Ishikawa (cell line): ENCODE measurements at regions not wholly inside any gene's neighbourhood (a gene's known extent, or its start where the extent isn't known, plus 50 kb on each side); places are given as distances from the start of the nearest gene placed in this dataset.

ENCODE experiments used
- CEBPB ChIP-seq: IDR thresholded peaks from 2 replicates; pipeline ENCODE4 v1.6.1; 2012
- CREB1 ChIP-seq: IDR thresholded peaks from 2 replicates; pipeline ENCODE4 v1.6.1; 2012; ENCODE audit warnings: low read depth
- EGR1 ChIP-seq: IDR thresholded peaks from 2 replicates; pipeline ENCODE4 v1.6.1; 2012
- EP300 ChIP-seq: IDR thresholded peaks from 2 replicates; pipeline ENCODE4 v1.6.1; 2012; ENCODE audit warnings: borderline replicate concordance
- FOXM1 ChIP-seq: IDR thresholded peaks from 2 replicates; pipeline ENCODE4 v1.6.1; 2012; ENCODE audit warnings: low read depth, borderline replicate concordance
- MAX ChIP-seq: IDR thresholded peaks from 2 replicates; pipeline ENCODE4 v1.6.1; 2012
- NFIC ChIP-seq: IDR thresholded peaks from 2 replicates; pipeline ENCODE4 v1.6.1; 2012
- RAD21 ChIP-seq: IDR thresholded peaks from 2 replicates; pipeline ENCODE4 v1.6.1; 2012; ENCODE audit warnings: low read depth
- REST ChIP-seq: IDR thresholded peaks from 2 replicates; pipeline ENCODE4 v1.6.1; 2012; ENCODE audit warnings: low read depth, mild to moderate bottlenecking
- TAF1 ChIP-seq: IDR thresholded peaks from 2 replicates; pipeline ENCODE4 v1.6.1; 2012; ENCODE audit warnings: low read depth, mild to moderate bottlenecking
- TCF12 ChIP-seq: IDR thresholded peaks from 2 replicates; pipeline ENCODE4 v1.6.1; 2012; ENCODE audit warnings: low read depth
- TEAD4 ChIP-seq: IDR thresholded peaks from 2 replicates; pipeline ENCODE4 v1.6.1; 2012
- USF1 ChIP-seq: IDR thresholded peaks from 2 replicates; pipeline ENCODE4 v1.6.1; 2012
- YY1 ChIP-seq: IDR thresholded peaks from 2 replicates; pipeline ENCODE4 v1.6.1; 2012; ENCODE audit warnings: low read depth
- ZBTB7A ChIP-seq: IDR thresholded peaks from 2 replicates; pipeline ENCODE4 v1.6.1; 2012; ENCODE audit warnings: low read depth

- TF ChIP-seq EGR1 (no peak), RAD21 (no peak), FOXM1 (no peak), MAX (no peak), TEAD4 (no peak), ZBTB7A (no peak), USF1 (no peak), TAF1 (no peak), TCF12 (no peak), CREB1 (no peak), YY1 (no peak)
Observed at GRCh38 chr22:49613511-49614270, 214.0 kb downstream of the BRD1 start.

- TF ChIP-seq TCF12 (no peak), TAF1 (no peak), ZBTB7A (no peak), RAD21 (no peak), CREB1 (no peak), REST (no peak), YY1 (no peak), TEAD4 (no peak), NFIC (no peak), EP300 (no peak), CEBPB (no peak), USF1 (no peak), MAX (no peak), EGR1 (no peak), FOXM1 (no peak)
Observed at GRCh38 chr22:49613108-49613507, 214.6 kb downstream of the BRD1 start.

- no peak for TF ChIP-seq TEAD4
- no peak for TF ChIP-seq FOXM1
- no peak for TF ChIP-seq MAX
- no peak for TF ChIP-seq REST
- no peak for TF ChIP-seq CEBPB
- TF ChIP-seq ZBTB7A: no peak
- TF ChIP-seq RAD21: no peak
Observed at GRCh38 chr22:49609207-49609876, 218.3 kb downstream of the BRD1 start.

GRCh38 chr22:49608660-49609059, 219.0 kb downstream of the BRD1 start:
- TF ChIP-seq REST: no peak
- no peak for TF ChIP-seq TAF1
- no peak for TF ChIP-seq ZBTB7A
- TF ChIP-seq TCF12: no peak
- TF ChIP-seq MAX: no peak
- TF ChIP-seq USF1: no peak
- no peak for TF ChIP-seq CEBPB
- no peak for TF ChIP-seq CREB1
- TF ChIP-seq RAD21: no peak
- no peak for TF ChIP-seq NFIC
